NCI-H146 (cell line): ENCODE measurements at regions not wholly inside any gene's neighbourhood (a gene's known extent, or its start where the extent isn't known, plus 50 kb on each side); places are given as distances from the start of the nearest gene placed in this dataset.
A peak's percentile ranks its signal among the peaks of the same experiment; 100 is the strongest.

ENCODE experiments used
- DNase-seq: peaks from one replicate; lab custom pipeline; 2025; lab: John Stamatoyannopoulos, UW

DNA sequence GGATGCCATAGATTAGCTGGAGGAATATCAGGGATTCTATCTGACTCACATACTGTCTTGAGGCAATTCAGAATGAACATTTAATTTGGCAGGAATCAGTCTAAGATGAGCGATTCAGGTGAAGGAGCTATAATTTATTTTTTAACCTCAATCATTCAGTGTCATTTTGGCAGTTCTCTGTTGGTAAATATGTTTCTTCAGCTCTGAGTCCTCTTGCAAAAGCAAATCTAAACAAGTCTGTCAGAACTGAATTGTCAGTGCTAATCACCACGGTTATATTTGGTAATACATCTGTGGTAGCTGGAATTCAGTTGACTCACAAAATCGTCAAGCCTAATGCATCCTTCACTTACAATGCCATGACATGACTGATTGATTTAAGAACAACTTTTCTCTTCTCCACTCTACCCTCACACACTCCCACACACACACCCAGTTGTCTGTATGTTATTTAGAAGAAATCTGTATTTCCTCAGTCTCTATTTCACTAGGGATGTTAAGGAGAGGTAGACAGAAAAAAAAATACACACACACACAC lies 516.6 kb upstream of the NXPH2 start:
- no peak for DNase-seq

DNA sequence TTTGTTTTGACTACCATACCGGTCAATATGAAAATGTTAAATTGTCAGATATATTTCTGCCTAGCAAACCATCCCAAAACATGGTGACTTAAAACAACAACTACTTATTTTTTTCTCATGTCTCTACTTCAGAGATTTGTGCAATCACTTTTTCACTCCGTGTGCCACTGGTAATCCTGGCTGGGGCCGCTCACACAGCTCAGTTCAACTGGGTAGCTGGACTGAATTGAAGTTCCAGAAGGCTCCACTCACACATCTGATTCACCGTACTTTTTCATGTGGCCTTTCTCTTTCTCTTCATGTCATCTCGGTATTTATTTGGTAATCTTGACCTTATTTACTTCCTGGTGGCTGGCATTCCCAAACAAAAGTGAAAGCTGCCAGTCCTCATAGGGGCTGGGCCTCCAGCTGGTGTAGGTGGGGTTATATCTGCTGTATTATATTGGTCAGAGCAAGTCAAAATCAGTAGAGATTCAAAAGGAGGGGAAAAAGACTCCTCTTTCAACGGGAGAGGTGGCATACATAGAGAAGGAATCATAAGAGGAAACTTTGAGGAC lies 513.9 kb upstream of the NXPH2 start:
- DNase-seq: no peak

DNA sequence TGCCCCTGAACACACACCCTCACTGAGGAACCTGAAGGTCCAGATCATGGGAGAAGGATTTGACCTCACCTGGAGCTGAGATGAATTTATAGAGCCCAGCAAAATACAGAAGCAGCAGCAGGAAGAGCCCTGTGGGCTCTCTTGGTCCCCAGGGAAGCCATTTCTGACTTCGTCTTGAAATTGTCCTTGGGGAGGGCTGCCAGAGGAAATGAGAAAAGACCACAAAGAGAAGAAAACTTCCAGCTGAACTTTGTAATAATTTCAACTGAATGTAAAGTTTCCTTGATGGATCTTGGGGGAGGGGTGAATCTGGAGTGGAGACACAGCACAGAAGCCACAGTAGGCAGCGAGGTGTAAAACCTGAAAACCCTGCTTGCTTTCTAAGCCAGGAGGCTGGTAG lies 500.9 kb upstream of the NXPH2 start:
- DNase-seq: no peak

DNA sequence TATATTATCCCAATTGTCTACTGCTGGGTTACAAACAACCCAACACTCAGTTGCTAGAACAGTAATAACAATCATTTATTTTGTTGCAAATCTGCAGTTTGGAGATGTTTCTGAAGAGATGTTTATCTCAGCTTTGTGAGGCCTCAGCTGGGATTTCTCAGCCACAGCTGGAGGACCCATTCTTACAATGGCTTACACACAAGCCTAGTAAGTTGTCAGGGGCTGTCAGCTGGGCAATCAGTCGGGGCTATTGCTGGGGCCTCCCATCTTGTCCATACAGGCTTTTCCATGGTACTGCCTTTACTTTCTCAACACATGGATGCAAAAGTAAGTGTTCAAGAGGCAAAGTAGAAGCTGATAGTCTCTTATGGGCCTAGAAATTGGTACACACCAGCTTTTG lies 491.7 kb upstream of the NXPH2 start:
- DNase-seq: no peak

DNA sequence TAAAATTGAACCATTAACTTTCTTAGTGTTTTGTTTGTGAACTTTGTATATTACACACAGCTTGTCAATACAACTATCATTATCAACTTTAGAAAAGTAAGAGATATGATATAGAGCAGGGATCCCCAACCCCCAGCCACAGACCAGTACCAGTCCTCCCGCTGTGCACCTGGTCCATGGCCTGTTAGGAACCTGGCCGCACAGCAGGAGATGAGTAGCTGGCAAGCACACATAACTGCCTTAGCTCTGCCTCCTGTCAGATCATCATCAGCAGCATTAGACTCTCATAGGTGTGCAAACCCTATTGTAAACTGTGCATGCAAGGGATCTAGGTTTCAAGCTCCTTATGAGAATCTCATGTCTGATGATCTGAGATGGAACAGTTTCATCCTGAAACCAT lies 491.0 kb upstream of the NXPH2 start:
- DNase-seq: peak; percentile 81

DNA sequence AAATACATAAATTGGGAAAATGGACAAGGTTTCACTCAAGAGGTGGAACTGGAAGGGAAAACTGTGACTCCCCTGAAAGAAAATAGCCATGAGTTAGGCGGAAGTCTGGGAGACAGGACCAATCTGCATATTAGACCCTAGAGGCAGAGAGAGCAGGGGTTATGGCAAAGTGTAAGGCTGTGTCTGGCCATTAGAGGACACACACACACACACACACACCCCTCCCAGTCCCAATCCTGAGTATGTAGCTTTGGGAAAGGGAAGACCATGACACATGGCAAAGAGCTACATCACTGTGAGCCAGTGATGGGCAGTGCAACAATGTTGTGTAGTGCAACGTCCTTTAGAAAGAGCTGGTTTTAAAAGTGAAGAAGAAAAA lies 479.9 kb upstream of the NXPH2 start:
- no peak for DNase-seq

DNA sequence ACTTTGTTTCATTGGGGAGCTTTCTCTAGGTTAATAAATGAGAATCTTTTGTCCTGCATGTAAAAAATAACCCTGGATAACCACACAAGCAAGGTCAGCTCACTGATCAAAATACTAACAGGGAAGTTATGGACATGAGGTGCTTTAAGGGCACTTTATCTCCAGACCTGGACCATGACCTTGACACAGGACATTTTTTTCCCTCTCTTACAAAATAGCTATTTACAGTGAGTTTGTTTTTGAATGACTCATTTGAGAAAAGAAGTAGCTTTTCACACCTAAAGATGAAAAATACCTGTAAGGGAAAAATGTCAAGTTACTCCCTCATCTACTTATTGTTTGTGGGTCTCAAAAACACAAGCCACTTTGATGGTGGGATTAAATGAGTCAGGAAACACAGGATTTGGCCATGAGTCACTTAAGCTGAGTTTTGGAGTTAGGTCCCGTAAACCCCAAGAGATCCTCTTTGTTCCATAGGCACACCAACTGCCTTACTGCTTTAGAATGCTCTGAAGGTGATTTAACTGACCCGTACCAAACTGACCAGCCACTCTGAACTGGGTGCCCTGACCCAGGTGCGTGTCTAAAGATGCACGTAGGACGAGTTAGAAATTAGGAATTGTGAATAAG lies 479.3 kb upstream of the NXPH2 start:
- DNase-seq: no peak

DNA sequence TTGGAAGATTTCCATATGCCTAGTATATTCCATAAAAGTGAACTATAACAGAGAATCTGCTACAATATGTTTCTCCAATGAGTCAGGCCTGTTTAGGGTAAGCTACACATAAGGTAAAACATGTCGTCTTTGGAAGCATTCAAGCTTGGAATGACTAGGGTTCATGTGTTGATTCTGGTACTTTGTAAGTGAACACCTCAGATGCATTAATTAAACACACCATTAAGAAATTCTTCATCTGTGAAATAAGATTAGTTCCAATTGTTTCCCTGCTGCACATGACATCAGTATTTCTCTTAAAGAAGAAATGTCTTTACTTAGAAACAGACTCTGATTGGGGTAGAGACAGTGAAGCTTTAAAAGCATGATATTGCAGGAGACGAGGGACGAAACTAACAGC lies 461.1 kb upstream of the NXPH2 start:
- no peak for DNase-seq

DNA sequence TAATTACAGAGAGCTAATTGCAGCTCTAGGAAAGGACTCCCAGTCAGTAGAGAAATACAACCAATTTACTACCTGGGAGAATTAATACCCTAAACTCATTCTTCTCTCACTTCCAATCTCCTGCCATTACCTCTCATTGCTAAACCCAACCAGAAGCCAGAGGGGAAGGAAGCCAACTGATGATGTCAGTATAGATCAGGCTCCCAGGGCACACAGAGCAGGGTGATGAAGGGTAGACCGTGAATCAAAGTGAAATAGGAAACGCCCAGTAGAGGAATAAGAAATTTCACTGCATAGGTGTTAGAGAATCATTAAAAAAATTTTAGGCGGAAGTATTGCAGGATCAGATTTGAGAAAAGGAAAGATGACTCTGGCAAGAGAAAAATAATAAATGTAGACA lies 456.8 kb upstream of the NXPH2 start:
- no peak for DNase-seq

DNA sequence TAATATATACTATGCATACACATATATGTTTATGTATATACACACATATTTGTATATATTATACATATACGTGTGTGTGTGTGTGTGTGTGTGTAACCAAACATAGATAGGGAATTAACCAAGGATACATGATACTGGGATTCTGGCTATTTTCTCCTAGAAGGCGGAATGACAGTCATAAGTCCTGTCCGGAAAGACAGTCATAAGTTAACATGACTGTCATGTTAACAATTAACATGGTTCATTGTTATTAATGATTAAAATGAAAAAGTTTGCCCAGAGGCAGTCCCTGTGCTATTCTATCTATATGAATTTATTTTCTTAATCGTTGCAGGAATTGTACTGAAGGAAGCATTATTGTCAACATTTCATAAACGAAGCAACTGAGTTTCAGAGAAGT lies 450.7 kb upstream of the NXPH2 start:
- no peak for DNase-seq

DNA sequence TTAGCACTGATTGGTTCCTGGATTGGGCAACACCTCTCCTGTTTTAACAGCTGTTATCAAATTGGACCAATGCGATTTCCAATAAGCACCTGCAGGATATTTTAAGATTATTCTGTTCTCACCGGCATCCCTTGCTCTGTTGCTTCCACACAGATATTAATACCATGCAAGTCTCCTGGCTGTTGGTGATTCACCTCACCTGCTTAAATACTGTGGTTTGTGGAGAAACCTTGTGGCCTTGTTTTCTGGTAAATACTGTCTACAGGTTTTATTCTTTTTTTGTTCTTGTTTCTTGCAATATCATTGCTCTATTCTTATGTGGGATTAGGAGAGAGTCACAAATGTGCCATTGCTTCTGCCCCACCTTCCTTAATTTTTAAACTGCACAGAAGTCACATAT lies 448.1 kb upstream of the NXPH2 start:
- no peak for DNase-seq

DNA sequence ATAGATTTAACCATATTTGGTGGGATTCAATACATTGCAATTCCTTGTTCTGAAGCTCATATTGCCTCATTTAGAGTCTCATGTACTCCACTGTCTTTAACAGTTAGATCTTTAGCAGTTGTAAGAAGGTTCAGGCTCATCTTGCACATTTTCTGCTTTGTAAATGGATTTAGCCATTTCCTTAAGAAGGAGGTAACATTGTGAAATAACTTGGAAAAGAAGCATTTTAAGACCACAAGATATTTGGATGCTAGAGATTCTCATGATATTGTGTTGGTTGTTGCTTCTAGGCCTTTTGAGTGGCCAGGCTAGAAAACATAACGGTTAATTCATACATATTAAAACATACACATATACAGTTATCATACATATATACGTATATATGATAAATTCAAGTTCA lies 445.8 kb upstream of the NXPH2 start:
- DNase-seq: no peak

DNA sequence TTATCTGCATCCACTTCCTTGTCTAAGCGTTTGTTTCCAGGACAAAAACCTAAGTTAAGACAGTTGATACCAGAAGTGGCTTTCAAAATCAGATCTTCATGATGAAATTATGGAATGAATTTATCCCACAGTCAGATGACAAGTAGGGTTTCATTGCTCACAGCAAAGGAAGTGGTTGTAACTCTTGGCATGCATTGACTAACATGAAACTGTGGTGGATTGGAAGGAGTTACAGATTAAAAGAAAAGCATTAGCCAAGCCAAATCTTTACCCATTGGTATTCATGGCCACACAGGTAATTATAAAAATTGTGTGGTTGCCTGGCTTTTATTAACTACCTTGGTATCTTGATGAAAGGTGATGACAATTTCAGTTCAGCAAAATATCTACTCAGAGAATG lies 438.0 kb upstream of the NXPH2 start:
- DNase-seq: no peak

DNA sequence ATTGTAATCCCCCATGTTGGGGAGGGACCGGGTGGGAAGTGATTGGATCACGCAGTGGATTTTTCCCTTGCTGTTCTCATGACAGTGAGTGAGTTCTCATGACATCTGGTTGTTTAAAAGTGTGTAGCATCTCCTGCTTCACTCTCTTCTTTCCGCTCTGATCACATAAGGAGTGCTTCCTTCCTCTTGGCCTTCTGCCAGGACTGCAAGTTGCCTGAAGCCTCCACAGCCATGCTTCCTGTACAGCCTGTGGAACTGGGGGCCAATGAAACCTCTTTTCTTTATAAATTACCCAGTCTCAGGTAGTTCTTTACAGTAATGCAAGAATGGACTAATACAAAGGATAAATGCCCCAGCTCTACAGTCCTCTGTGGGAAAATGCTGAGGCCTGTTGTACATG lies 437.5 kb upstream of the NXPH2 start:
- DNase-seq: peak; percentile 7

DNA sequence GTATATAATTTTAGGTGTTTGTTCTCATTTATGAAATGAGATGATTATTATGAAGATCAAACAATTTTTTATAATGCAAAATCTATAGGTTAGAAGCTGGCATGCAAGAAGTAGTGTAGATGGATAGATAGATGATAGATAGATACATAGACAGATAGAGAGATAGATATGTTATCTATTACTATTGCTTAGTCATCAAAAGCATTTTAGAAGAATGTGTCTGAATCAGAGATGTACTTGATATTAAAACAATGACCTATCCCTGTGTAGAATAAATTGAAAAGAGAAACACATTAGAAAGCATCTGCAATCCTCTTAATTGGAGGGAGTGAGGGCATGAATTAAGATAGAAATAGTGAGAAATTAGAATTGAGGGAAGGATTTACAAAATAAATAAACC lies 436.2 kb upstream of the NXPH2 start:
- no peak for DNase-seq

DNA sequence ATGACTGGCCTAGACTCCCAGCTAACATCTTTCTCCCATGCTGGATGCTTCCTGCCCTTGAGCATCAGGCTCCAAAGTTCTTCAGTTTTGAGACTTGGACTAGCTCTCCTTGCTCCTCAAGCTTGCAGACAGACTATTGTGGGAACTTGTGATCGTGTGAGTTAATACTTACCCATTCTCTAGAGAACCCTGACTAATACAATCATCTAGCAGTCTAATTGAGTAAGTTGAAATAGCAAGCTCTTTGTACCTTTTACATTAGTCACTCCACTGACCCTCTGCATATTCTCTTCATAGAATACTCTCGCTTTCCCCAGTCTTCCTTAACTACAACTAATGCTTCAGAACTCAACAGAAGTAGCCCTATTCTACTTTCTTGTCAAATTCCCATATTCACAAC lies 434.6 kb upstream of the NXPH2 start:
- DNase-seq: no peak

DNA sequence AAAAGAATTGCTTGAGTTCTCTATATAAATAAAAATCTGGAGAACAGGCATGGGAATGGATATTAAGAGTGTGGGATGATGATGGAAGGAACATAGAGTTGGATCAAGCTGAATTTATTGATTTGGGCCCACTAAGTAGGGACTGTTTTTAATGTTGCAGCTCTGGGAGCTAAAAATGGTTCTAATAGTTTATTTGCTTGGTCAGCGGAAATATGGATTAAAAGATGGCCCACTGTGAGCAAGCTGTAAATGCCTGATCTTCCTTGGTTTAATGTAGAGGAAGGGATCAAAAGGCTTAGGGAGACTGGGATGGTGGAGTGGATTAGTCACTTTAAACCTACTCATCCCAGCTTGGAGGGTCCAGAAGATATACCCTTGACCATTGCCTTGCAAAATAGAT lies 429.4 kb upstream of the NXPH2 start:
- no peak for DNase-seq

DNA sequence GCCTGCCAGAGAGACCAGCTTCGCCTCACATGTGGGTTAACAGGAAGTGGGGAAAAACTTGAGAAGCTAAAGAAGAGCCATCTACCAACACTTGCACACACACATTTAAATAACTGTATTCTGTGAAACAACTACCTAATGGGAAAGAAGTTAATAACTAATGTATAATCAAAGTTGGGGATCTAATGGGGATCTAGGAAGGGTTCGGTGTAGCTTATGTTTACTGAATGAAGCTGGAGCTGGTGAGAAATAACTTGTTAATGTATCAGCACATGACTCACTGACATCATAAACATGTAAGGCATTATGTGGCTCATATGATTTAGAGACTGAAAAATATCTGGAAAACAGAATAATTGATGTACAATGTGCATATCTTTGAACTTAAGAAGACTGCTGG lies 421.3 kb upstream of the NXPH2 start:
- no peak for DNase-seq

DNA sequence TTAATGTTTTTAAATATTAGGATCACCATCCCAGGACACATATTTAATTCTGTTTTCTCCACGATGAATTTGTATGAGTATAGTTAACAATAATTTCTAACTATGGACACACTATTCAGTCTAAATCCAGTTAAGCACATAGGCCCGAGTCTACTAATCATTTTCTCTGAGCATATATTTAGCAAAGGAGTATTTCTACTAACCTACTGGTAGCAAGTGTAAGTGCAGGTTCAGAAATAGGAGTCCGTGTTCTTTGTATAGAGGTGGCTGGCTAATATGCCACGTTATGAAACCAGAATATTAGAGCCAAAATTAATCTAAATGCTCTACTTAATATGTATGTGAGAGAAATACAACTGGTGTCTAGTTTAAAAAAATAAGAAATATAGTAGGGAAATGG lies 416.6 kb upstream of the NXPH2 start:
- DNase-seq: no peak

DNA sequence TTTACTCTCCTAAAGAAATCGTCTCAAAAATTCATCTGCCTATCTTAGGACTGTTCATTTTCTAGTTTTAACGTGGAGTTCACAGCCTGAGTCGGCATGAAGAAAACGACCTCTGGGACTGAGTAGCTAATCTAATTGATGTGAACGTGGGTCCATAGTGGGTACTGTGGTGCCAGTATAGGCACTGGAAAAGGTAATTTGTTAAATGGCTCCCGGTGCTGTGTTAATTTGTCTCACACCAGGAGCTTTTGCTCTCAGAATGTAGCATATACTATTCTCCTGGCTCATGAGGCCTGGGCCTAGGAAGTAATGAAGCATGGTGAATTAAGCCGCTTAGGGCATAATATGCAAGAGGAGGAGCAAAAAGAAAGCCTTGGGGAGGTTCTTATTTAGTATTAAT lies 414.4 kb upstream of the NXPH2 start:
- no peak for DNase-seq

DNA sequence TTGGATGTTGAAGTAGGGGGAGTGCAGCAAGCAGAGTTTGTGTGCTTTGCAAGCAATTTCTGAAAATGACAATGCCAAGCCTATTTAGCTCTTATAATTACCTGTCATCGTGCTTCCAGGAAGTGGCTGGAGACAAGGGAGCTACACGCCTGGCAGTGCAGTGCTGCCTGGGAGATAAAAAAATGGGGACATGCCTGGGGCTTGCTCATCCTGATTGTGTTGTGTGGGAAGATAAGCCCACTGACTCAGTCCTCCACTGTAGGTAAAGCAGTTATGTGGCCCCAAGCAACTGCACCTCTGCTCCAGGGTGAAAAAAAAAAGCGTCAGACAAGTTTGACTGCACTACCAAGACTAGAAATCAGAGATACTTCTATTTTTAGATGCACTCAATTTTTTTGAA lies 396.9 kb upstream of the NXPH2 start:
- peak; percentile 72 for DNase-seq

DNA sequence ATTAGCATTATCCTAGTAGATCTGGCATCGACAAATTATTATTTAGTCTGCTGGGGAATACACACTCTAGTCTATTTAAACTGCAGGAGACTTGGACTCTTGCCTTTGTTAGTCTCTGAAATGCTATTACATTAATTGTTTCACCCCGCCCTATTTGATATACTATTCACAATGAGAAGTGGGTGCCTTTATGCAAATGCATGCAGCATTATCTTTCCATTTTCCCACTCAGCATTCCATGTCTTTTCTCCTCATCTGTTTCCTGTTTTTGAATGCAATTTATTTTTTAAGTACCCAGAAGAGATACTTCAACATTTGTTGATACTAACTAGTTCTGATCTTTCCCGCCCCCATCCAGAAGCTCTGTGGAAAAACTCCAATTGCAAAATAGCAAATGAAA lies 395.3 kb upstream of the NXPH2 start:
- DNase-seq: peak; percentile 90

DNA sequence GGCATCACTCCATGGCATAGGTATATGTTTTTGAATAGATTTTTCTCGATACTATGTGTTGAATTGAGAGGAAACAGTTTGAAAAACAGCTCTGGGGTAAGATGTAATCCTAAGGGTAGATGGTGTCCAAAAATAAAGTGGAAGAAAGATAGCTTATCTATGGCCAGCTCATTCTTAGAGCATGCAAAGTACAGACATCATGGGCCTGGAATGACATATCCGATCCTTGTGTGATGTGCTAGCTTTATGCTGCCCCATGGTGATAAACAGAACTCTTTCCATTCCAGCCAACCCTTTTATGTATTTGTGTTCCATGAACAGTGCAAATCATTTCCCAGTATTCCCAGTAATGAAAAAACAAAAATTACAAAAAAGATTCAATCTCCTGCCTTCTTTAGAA lies 390.2 kb upstream of the NXPH2 start:
- DNase-seq: peak; percentile 68

DNA sequence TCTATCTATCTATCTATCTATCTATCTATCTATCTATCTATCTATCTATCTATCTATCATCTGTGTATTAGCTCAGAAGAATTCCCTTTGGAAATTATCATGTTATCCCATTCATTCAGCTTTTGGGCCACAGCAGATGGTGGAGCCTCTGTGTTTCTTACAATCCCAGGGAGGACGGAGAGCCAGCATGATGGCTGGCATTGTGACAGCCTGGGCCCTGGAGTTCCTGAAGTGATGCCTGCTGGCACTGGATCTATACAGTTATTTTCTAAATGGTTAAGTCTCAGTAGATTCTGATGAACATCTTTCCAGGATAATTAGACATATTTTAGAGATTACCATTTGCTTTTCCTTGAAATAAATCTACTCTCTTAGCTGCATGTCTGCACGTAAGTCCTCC lies 385.4 kb upstream of the NXPH2 start:
- DNase-seq: no peak
